ENCODE measurements at regions not wholly inside any gene's neighbourhood (a gene's known extent, or its start where the extent isn't known, plus 50 kb on each side); places are given as distances from the start of the nearest gene placed in this dataset.

- H3K4me3 Mint-ChIP-seq: no peak overlapping the region
- H3K36me3 Mint-ChIP-seq (ENCODE audit: low read depth): peaks cover 15% of the 10 kb centered on the region
- H3K9me3 Mint-ChIP-seq: peaks cover 26% of the 10 kb centered on the region
- DNase-seq: no peak
- no peak overlapping the region for H3K27ac Mint-ChIP-seq
- peaks cover 6% of the 10 kb centered on the region for H3K27me3 Mint-ChIP-seq (ENCODE audit: low read depth, poor library complexity)
- TF ChIP-seq CTCF (IDR thresholded peaks at IDR 0.05): no peak
- peaks cover 57% of the 10 kb centered on the region for H3K4me1 Mint-ChIP-seq
Measured at GRCh38 chr2:234137400-234138014, 87.0 kb downstream of the SPP2 start.

- DNase-seq: peak; percentile 18
- Mint-ChIP-seq H3K36me3 (ENCODE audit: low read depth) (peaks cover 13% of the 10 kb centered on the region), H3K9me3 (peaks cover 24% of the 10 kb centered on the region), H3K27ac (no peak overlapping the region), H3K27me3 (ENCODE audit: low read depth, poor library complexity) (peaks cover 7% of the 10 kb centered on the region), H3K4me3 (no peak overlapping the region), H3K4me1 (peaks cover 49% of the 10 kb centered on the region)
- no peak for TF ChIP-seq CTCF (IDR thresholded peaks at IDR 0.05)
Measured at GRCh38 chr2:234136461-234136860, 86.0 kb downstream of the SPP2 start.

- H3K4me1 Mint-ChIP-seq: peaks cover 56% of the 10 kb centered on the region
- peak; percentile 74 for DNase-seq
- TF ChIP-seq CTCF (IDR thresholded peaks at IDR 0.05): peak; percentile 76
- H3K9me3 Mint-ChIP-seq: peaks cover 21% of the 10 kb centered on the region
- H3K27me3 Mint-ChIP-seq (ENCODE audit: low read depth, poor library complexity): peaks cover 11% of the 10 kb centered on the region
- no peak overlapping the region for H3K27ac Mint-ChIP-seq
- H3K36me3 Mint-ChIP-seq (ENCODE audit: low read depth): peaks cover 11% of the 10 kb centered on the region
- H3K4me3 Mint-ChIP-seq: no peak overlapping the region
Measured at GRCh38 chr2:234135750-234136221, 85.3 kb downstream of the SPP2 start.

DNA sequence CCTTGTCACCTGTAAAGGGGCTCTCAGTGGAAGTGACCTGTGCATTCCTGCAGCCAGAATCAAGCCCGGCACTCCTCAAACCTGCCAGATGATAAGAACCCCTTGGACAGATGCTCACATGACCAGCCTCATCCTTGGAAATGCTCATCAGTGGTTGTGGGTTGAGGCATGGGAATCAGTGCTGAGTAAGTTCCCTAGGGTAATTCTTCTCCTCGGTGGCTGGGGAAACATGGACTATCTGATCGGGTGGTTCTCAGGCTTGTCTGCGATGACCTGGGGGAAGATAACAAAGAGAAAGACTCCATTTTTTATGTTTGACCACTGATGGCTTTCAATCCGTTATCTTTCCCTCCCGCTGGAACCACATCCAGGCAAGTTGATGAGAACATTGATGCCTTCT lies 84.0 kb downstream of the SPP2 start:
- peaks cover 9% of the 10 kb centered on the region for H3K9me3 Mint-ChIP-seq
- peaks cover 56% of the 10 kb centered on the region for H3K4me1 Mint-ChIP-seq
- peaks cover 17% of the 10 kb centered on the region for H3K27me3 Mint-ChIP-seq (ENCODE audit: low read depth, poor library complexity)
- no peak overlapping the region for H3K27ac Mint-ChIP-seq
- no peaks in the 10 kb centered on the region for H3K36me3 Mint-ChIP-seq (ENCODE audit: low read depth)
- no peak overlapping the region for H3K4me3 Mint-ChIP-seq
- no peak for TF ChIP-seq CTCF (IDR thresholded peaks at IDR 0.05)
- DNase-seq: no peak

DNA sequence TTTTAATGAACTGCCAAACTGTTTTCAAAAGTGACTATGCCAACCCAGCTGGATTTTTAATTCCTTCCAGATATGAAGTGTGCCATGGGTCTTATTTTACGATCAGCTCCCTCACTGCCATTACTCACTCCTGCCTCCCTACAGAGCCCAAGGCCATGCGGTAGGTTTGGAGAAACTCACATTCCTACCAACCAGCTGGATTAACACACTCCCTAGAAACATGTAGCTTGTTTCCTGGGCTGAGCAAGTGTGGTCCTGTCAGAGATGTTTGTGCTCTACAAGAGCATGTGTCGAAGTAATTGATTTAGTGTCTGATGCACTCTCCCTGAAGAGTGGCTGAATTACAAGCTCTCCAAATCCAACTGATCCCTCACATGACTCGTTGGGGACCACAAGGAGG lies 82.5 kb downstream of the SPP2 start:
- H3K36me3 Mint-ChIP-seq (ENCODE audit: low read depth): no peaks in the 10 kb centered on the region
- peaks cover 23% of the 10 kb centered on the region for H3K27me3 Mint-ChIP-seq (ENCODE audit: low read depth, poor library complexity)
- DNase-seq: no peak
- peaks cover 53% of the 10 kb centered on the region for H3K4me1 Mint-ChIP-seq
- peak overlapping the region; percentile 10 for H3K4me3 Mint-ChIP-seq
- no peak for TF ChIP-seq CTCF (IDR thresholded peaks at IDR 0.05)
- H3K27ac Mint-ChIP-seq: no peak overlapping the region
- H3K9me3 Mint-ChIP-seq: peaks cover 4% of the 10 kb centered on the region

GRCh38 chr2:234130777-234131181 lies 80.3 kb downstream of the SPP2 start:
- peaks cover 4% of the 10 kb centered on the region for H3K9me3 Mint-ChIP-seq
- no peaks in the 10 kb centered on the region for H3K36me3 Mint-ChIP-seq (ENCODE audit: low read depth)
- H3K4me3 Mint-ChIP-seq: no peak overlapping the region
- no peak overlapping the region for H3K27ac Mint-ChIP-seq
- TF ChIP-seq CTCF (IDR thresholded peaks at IDR 0.05): no peak
- peaks cover 23% of the 10 kb centered on the region for H3K27me3 Mint-ChIP-seq (ENCODE audit: low read depth, poor library complexity)
- peaks cover 39% of the 10 kb centered on the region for H3K4me1 Mint-ChIP-seq
- DNase-seq: no peak

Data from nephron progenitor cell (in vitro differentiated cells).